ENCODE measurements at regions not wholly inside any gene's neighbourhood (a gene's known extent, or its start where the extent isn't known, plus 50 kb on each side); places are given as distances from the start of the nearest gene placed in this dataset.

GRCh38 chr12:93115646-93116045, 186.6 kb upstream of the EEA1 start:
- TF ChIP-seq GATA2 (IDR thresholded peaks at IDR 0.05; ENCODE audit: low read depth, low read length), result no peak
- TF ChIP-seq GATA3 (IDR thresholded peaks at IDR 0.05; ENCODE audit: low read depth, low read length), result no peak

Measured in SH-SY5Y (cell line).